GM19324 (cell line): ENCODE measurements at regions not wholly inside any gene's neighbourhood (a gene's known extent, or its start where the extent isn't known, plus 50 kb on each side); places are given as distances from the start of the nearest gene placed in this dataset.

Experiments
- ATAC-seq: cut with Tn5 transposase; IDR thresholded peaks from one replicate; pipeline ENCODE4 v1.9.1; 2021; ENCODE audit warnings: mild to moderate bottlenecking, moderate library complexity; ENCODE audit not compliant: unreplicated experiment, low FRiP score

GRCh38 chr16:86180780-86181179 is 281.8 kb downstream of the IRF8 start:
- no peak for ATAC-seq

GRCh38 chr16:86181526-86181925 is 282.6 kb downstream of the IRF8 start:
- ATAC-seq: no peak

- ATAC-seq: no peak
These were observed 285.2 kb downstream of the IRF8 start for GRCh38 chr16:86184185-86184584.

GRCh38 chr16:86185089-86185488 is 286.1 kb downstream of the IRF8 start:
- ATAC-seq: no peak

- no peak for ATAC-seq
These were observed 287.4 kb downstream of the IRF8 start for GRCh38 chr16:86186313-86186712.

- ATAC-seq: no peak
These were observed 291.0 kb downstream of the IRF8 start for GRCh38 chr16:86189934-86190333.

- ATAC-seq: no peak
These were observed 292.7 kb downstream of the IRF8 start for GRCh38 chr16:86191663-86192062.

GRCh38 chr16:86193528-86194193 is 294.7 kb downstream of the IRF8 start:
- no peak for ATAC-seq

- no peak for ATAC-seq
These were observed 297.1 kb downstream of the IRF8 start for GRCh38 chr16:86195863-86196630.

GRCh38 chr16:86196687-86197391 is 297.9 kb downstream of the IRF8 start:
- no peak for ATAC-seq

GRCh38 chr16:86198206-86199118 is 299.5 kb downstream of the IRF8 start:
- no peak for ATAC-seq

- ATAC-seq: no peak
These were observed 300.2 kb downstream of the IRF8 start for GRCh38 chr16:86199182-86199581.

GRCh38 chr16:86199871-86200695 is 301.1 kb downstream of the IRF8 start:
- ATAC-seq: no peak

- ATAC-seq: no peak
These were observed 301.8 kb downstream of the IRF8 start for GRCh38 chr16:86200722-86201121.

GRCh38 chr16:86201746-86202145 is 302.8 kb downstream of the IRF8 start:
- ATAC-seq: no peak

- no peak for ATAC-seq
These were observed 303.3 kb downstream of the IRF8 start for GRCh38 chr16:86202267-86202666.

GRCh38 chr16:86202760-86203426 is 303.9 kb downstream of the IRF8 start:
- ATAC-seq: no peak

- no peak for ATAC-seq
These were observed 304.8 kb downstream of the IRF8 start for GRCh38 chr16:86203557-86204275.
